ENCODE measurements at regions not wholly inside any gene's neighbourhood (a gene's known extent, or its start where the extent isn't known, plus 50 kb on each side); places are given as distances from the start of the nearest gene placed in this dataset.
"Not testable (repeated sequence)": the region's sequence is repeated elsewhere in the genome, so short reads cannot be mapped to it uniquely, and the experiment has no call there.

DNA sequence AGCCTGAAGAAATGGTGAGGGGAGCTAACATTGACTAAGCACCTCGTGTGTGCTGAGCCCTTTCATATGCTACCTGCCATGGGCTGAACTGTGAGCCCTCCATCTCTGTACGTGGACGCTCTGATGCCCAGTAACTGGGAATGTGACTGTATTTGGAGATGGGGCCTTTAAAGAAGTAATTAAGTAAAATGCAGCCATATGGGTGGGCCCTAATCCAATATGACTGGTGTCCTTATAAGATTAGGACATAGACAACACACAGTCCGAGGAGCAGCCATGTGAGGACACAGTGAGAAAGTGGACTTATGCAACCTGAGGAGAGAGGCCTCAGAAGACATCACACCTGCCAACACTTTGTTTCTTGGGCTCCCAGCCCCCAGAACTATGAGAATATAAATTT, 92.7 kb upstream of the ATP1B1 start:
- DNase-seq (ENCODE audit: low spot score), result no peak

DNA sequence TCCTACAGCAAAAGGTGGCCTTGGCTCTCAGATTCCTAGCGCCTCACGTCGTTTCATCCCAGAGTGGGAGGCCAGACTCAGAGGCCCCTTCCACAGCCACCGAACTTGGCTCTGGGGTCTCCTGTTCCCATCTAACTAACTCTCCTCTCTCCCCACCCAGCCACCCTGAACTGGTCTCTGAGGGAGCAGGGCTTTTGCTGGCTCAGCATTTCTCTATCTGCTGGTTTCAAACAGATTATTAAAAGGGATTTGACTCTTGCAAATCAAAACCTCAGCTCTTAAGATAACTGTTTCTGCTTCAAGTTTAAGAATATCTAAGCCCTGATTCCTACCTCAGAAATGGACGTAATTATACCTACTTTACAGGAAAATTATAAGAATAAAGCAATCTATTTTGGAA, 91.0 kb upstream of the ATP1B1 start:
- no peak for DNase-seq (ENCODE audit: low spot score)

DNA sequence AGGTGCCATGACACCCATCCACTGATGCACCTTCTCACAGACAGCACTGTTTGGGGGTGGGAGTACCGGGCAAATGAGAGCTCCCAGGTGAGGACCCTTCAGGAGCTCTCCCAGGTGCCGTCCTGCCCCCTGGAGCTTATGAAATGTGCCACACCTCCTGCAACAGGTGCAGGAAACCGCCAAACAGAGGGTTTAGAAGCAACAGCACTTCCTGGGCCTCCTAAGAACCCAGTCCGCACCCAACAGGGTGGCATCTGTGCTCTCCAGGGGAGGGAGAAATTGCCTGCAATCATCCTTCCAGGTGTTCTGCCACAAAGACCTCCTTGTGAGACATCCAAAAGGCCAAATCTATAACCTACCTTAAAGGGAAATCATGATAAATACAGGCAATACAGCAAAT, 87.7 kb upstream of the ATP1B1 start:
- no peak for DNase-seq (ENCODE audit: low spot score)

DNA sequence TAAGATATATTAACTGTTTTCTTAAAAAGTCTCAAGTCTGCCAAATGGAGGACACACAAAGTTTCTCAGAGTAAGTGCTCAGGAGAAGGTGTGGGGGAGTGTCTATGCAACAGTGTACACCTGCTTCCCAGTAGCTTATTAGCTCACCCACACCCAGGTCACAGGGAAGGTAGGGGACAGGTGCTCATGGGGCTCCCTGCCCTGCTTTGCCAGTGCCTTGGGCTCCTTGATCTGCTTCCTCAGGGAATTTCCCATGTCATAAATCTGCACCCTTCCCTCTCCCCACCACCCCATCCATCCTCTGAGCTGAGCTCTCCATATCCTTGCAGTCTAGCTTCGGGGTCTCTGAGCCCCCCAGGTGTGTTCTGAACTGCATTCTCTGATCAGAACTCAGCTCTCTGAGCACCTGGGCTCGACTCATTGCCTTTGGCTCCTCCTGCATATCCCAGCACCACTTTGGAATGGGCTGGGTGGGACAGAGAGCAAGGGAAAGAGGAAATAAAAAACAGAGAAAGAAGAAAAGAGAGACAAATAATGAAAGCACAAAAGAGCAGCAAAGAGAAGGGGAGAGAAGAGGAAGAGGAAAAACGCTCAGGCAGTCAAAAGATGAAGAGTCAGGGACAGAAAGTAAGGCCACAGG, 87.0 kb upstream of the ATP1B1 start:
- no peak for DNase-seq (ENCODE audit: low spot score)

DNA sequence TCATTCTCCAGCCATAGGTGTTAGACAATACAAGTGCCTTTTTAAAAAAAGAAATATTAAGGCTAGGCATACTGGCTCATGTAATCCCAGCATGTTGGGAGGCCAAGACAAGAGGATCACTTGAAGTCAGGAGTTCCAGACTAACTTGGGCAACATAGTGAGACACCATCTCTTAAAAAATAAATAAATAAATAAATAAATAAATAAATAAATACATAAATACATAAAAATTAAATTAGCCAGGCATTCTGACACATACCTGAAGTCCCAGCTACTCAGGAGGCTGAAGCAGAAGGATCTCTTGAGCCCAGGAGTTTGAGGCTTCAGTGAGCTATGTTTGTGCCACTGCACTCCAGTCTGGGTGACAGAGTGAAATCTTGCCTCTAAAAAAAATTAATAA, 85.8 kb upstream of the ATP1B1 start:
- no peak for DNase-seq (ENCODE audit: low spot score)

DNA sequence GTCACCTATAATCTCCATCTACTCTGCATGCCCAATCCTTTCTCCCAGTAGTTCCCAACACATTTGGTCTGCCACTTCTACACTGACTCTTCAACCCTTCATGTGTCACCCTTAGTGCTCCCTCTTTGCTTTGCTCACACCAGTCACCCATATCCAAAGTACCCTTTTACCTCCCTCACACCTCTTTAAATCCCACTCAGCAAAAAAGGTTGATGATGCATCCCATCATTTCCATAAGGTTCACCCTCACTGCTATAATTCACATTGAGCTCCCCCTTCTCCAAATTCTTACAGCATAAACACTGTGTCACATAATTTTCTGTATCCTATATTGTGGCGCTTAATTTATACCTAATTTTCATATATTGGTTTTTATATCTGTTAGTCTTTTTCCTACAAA, 83.8 kb upstream of the ATP1B1 start:
- DNase-seq (ENCODE audit: low spot score), result no peak

DNA sequence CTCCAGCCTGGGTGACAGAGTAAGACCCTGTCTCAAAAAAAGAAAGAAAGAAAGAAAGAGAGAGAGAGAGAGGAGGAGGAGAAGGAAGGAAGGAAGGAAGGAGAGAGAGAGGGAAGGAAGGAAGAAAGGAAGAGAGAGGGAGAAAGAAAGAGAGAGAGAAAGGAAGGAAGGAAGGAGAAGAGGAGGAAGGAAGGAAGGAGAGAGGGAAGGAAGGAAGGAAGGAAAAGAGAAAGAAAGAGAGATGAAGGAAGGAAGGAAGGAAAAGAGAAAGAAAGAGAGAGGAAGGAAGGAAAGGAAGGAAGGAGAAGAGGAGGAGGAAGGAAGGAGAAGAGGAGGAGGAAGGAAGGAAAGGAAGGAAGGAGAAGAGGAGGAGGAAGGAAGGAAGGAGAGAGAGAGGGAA, 82.2 kb upstream of the ATP1B1 start:
- no peak for DNase-seq (ENCODE audit: low spot score)

DNA sequence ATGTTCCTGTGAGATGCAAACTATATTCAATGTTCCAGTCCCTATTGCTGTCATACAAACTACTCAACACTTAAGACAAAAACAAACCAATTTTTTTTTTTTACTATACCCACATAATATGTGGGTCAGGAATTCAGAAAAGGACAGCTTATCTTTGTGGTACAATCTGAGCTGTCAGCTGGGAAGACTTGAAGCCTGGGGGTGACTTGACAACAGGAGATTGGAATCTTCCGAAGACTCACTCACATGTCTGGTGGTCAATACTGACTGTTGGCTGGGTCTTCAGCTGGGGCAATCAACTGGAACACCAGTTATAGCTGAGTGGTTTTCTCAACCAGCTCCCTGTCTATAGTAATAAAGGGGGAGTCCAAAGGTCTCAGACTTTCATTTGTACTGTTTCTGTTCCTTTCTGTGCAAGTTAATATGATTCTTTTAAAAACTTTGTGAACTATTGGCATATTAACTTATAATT, 81.7 kb upstream of the ATP1B1 start:
- no peak for DNase-seq (ENCODE audit: low spot score)

DNA sequence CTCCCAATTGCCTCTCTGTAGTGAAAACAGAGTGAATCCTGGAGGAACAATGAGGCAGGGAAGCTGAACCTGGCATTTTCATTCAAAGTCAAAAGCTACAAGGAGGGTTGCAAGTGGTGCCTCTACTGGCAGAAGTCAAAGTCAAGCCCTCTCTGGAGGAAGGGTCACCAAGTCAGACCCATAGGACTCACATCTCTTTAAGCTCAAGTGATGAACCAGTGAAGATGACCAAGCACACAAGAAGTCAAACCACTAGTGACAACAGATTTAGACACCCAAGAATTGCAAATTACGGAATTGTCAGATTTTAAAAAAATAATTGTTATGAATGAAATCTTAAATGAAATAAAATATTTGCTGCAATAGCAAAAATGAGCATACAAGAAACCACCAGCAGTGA, 81.1 kb upstream of the ATP1B1 start:
- no peak for DNase-seq (ENCODE audit: low spot score)

DNA sequence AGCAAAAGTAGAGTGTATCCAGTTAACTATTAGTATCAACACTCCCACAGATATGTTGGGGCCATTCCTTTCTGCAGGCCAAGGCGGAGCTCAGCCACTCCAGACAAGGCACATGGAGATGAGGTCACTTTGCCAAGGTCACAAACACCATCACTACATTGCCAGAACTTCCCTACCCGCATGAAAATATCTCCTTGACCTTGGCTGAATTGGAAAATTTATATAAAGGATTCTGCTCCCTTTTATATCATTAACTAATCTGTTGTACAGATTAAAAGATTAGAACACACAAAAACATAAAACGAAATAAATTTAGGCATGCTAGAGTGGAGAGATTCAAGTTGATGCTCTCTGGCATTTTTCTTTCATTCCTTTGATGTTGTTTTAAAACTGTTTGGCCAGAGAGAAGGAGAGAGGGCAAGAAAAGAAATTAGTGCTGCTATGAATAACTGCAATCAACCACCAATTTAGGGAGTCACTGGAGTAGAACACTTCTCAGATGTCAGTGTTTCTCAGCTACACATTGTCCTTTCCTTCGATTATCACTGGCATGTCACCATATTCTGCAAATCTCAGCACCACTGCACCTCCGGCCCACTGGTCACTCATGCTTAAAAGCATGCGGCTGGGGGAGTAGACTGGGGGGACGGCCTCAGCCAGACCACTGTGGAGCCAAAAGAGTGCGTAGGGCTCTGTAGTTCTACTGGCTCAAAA, 78.7 kb upstream of the ATP1B1 start:
- no peak for DNase-seq (ENCODE audit: low spot score)

DNA sequence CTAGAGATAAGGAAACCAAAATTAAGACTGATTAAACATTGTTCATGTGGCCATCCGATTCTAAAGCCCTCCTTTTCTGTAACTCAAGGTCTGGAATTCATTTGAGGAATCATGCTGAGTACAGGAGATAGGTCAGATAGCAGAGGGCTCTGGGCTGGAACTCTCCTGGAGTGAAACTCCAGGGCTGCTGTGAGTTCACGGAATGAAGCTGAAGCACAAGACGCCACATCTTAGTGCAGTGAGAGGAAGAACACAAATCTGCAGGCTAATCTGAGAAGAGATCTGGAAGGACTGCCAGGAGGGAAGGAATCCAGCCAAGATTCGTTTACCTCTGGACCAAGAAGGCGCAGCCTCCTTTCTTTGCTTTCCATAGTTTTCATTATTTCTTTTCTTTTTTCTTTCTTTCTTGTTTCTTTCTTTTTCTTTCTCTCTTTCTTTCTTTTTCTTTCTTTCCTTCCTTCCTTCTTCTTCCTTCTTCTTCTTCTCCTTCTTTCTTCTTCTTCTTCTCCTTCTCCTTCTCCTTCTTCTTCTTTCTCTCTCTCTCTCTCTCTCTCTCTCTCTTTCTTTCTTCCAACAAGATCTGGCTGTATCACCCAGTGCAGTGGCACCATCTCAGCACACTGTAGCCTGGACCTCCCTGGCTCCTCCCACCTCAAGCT, 74.8 kb upstream of the ATP1B1 start:
- DNase-seq (ENCODE audit: low spot score), result no peak

DNA sequence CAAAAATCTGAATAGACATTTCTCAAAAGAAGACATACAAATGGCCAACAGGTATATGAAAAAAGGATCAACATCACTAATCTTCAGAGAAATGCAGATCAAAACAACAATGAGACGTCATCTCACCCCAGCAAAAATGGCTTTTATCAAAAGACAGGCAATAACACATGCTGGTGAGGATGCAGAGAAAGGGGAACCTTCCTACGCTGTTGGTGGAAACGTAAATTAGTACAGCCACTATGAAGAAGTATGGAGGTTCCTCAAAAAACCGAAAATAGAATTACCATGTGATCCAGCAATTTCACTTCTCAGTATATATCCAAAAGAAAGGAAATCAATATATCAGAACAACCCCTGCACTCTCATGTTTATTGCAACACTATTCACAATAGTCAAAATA, 65.1 kb upstream of the ATP1B1 start:
- no peak for DNase-seq (ENCODE audit: low spot score)

DNA sequence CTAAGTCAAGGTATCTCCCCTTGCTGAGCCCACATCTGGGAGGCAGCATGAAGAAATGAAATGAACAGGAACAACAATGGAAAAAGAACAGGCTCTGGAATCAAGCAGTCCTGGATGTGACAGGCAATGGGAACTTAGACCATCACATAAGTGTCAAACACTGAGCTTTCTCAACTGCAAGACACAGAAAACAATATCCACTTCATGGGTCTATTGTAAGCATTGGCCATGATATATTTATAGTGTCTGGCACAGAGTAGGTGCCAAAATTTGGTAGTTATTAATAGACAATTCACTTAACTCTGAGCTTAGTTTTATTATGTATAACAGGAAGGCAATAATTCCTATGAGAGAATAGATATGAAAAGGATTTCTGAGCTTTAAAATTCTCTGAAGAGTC, 64.1 kb upstream of the ATP1B1 start:
- no peak for DNase-seq (ENCODE audit: low spot score)

DNA sequence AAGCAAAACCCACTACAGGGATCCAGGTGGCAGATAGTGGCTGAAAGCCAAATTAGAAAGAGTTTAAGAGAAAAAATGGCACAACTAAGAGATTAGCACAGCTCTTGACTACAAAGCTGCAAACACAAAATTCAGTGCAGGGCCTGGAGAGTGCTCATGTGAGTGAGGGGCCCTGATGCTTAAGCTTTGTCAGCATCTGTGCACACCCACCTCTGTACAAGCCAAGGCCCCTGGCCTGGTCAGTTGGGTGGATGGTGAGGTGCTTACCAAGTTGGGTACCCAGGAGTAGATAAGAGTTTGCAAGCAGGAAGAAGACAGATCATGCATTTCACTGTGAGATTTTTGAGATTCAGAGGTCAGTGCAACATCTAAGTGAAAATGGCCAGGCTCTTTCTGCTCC, 62.7 kb upstream of the ATP1B1 start:
- no peak for DNase-seq (ENCODE audit: low spot score)

DNA sequence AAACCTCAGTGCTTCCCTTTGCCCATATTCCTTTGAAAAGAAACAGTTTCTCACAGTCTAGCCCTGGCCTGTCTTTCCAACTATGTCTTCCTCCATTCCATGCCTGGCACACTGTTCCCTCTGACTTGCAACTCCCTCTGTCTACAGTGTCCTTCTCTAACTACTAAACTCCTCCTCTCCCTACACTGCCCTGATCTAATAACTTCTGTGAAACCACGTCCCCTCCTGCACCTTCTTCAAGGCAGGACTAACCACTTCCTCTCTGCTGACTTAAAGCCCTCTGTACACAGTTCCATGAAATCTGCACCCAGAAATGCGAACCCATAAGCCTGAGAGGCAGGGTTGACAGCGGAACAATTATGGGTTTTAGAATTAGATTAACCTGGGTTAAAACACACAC, 62.2 kb upstream of the ATP1B1 start:
- no peak for DNase-seq (ENCODE audit: low spot score)

DNA sequence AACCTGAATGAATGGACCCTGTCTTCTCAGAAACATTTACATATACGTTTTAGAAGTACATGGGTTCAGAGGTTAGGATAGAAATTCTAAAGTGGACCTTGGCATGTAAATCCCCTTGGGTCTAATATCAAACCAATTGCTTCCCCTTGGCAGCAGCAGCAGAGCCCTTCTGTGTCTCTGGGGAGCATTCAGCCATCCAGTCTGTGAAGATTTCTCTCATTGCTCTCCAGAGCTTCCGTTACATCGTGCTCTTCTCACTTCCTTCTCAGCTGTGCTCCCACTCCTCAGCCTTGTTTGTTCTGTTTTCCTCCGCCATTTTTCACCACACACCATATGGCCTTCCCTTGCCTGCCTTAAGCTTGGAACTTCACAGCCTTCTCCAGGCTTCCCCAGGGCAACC, 61.5 kb upstream of the ATP1B1 start:
- no peak for DNase-seq (ENCODE audit: low spot score)

DNA sequence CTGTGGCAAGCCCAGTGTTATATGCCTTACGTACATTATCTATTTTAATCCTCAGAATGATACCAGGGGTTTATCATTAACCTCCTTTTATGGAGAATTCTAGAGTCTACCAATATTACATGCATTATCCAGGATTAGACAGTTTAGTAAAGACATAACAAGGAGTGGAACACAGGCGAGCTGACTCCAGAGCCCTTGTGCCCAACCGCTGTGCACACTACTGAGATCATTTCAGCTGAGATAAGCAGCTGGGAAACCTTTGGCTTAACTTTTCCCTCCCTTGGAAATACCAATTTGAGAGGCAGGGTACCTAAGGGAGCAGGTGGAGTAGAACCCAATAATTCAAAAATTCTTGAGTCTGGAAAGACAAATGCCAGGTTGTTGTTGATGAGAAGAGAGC, 59.8 kb upstream of the ATP1B1 start:
- no peak for DNase-seq (ENCODE audit: low spot score)

DNA sequence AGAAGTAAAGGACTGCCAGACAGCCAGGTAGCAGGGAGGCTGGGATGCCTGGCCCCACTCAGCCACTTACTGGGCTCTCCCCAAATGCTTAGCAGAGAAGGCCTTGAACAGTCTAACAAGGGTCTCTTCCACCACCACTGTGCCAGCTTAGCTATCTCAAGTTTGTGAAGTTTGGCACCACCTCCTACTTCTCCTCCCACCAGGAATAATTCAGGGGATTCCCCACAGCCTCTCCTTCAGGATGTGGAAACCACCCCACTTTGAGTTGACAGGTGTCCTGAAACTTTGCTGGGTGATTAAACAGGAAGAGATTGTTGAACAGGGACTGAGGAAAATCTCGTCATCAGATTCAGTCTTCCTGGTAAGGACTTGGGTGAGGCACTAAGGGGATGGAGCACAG, 59.4 kb upstream of the ATP1B1 start:
- DNase-seq (ENCODE audit: low spot score), result no peak

DNA sequence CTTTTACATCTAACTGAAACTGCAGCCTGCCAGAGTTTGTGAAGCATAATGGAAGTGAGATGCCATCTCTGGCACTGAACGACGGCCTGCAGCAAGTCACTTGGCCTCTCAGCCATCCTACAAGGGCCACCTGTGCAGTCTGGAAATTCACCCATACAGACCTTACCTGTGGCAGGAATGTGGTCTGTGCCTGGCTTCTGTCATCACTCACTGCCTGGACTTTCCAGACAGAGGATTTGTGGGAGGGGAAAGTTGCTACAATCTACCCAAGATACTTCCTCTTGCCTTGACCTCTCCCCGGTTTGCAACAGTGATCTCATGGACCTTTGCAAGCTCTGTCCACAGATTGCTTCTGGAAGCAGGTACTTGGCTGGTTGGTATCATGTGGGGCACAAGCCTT, 58.4 kb upstream of the ATP1B1 start:
- no peak for DNase-seq (ENCODE audit: low spot score)

DNA sequence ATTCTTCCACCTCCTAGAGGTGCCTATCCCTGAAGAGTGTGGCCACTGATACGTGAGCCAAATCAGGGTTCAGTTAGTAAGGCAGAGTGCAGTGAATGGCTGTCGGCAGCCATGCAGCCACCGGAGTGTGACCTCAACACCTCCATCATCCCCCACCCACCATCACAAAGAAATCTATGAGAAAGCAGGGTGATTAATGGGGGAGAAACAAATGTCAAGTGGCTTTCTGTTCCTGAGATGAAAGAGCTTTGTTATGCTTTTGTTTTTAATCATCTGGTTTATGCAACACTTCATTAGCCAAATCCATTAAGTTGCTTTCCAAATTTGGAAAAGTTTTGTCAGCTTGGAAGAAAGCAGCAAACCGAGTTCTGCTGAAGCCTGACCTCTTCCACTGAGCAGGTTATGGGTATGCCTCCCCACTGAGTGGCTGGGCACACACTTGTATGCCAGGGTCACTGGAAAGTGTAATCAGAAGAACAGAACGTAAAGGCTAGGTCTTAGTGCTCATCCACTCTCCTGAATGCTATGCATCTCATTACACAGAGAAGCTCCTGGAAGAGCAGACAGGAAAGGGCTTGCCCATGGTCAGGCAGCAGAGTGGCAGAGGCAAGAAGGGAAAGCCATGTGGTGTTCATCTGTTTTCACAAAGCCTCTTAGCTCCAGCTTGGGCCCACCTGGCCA, 57.1 kb upstream of the ATP1B1 start:
- DNase-seq (ENCODE audit: low spot score), result no peak

DNA sequence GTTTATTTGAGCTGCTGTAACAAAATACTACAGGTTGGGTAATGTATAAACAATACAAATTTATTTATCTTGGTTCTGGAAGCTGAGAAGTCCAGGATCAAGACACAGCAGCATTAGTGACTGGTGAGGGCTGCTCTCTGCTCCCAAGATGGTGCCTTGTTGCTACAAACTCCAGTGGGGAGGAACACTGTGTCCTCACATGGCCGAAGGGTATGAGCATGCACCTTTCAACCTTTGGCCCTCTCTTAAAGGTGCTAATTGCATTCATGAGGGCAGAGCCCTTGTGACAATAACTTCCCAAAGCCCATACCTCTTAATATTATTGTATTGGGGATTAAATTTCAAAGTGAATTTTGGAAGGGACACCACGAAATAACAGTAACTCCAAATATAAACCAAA, 55.3 kb upstream of the ATP1B1 start:
- no peak for DNase-seq (ENCODE audit: low spot score)

DNA sequence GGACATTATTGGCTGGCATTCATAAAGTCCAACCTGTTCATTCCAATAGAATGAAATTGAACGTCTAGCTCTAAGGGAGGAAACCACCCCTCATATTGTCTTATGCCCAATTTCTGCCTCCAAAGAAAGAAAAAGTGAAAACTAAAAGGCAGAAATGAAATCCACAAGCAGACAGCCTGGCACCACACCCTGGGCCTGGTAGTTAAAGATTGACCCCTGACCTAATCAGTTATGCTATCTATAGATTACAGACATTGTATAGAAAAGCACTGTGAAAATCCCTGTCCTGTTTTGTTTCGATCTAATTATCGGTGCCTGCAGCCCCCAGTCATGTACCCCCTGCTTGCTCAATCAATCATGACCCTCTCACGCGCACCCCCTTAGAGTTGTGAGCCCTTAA, 54.3 kb upstream of the ATP1B1 start:
- not testable (repeated sequence) for DNase-seq (ENCODE audit: low spot score)

DNA sequence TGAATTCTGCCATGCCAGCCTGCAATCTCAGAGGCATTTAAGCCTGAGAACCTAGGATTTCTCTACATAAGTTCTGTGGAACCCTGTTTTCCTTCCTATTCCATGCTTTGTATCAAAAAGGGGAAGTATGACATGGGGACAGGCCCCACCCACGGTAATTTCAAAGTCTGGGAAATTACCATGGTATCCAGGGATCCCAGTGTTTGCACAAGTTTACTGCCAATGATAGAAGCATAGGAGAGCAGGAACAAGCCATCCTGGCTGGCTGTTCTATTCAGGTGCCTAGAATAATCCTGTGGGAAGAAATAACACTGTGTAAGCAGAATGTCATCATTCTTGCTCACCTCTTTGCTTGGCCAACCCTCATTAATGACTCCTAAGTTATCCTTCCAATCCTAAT, 53.8 kb upstream of the ATP1B1 start:
- no peak for DNase-seq (ENCODE audit: low spot score)
